ENCODE measurements at regions not wholly inside any gene's neighbourhood (a gene's known extent, or its start where the extent isn't known, plus 50 kb on each side); places are given as distances from the start of the nearest gene placed in this dataset.

DNA sequence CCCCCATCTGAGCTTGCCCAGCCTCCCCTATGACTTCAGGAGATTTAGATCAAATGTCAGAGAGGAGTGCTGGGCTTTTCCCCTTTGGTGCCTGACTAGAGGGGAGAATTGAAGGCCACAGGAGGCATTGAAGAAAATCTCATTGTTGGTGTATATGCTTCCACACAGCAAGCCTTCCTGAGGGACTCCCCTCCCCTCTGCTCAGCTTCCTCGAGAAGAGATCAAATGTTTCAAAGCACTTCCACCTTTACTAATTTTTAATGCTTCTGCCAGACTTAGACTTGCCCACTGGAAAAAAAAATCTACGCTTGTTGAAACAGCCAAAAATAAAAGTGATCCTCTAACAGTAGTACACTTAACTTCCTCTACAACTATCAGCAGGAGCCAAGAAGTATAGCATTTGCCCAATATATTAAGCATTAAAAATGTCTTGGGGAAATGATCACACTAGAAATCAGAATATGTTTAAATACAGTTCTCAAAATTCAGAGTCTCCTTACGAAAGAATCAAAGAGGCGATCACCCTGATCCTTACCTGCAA, 79.3 kb downstream of the FZD1 start:
- ATAC-seq = no peak
- Histone ChIP-seq H3K27me3 (no peaks in the 10 kb centered on the region), H3K36me3 (no peaks in the 10 kb centered on the region), H3K4me3 (no peak overlapping the region), H3K9me3 (no peaks in the 10 kb centered on the region), H3K27ac (no peak overlapping the region), H3K4me1 (peaks cover 0 to 7% (median 0%) of the 10 kb centered on the region in 3 donors)
- 88 to 90% methylated on average over 4 of the region's 4 CpGs for whole genome bisulfite sequencing, 2 donors (ENCODE audit: low coverage in 1 of 2)
- TF ChIP-seq, protein P1, sequence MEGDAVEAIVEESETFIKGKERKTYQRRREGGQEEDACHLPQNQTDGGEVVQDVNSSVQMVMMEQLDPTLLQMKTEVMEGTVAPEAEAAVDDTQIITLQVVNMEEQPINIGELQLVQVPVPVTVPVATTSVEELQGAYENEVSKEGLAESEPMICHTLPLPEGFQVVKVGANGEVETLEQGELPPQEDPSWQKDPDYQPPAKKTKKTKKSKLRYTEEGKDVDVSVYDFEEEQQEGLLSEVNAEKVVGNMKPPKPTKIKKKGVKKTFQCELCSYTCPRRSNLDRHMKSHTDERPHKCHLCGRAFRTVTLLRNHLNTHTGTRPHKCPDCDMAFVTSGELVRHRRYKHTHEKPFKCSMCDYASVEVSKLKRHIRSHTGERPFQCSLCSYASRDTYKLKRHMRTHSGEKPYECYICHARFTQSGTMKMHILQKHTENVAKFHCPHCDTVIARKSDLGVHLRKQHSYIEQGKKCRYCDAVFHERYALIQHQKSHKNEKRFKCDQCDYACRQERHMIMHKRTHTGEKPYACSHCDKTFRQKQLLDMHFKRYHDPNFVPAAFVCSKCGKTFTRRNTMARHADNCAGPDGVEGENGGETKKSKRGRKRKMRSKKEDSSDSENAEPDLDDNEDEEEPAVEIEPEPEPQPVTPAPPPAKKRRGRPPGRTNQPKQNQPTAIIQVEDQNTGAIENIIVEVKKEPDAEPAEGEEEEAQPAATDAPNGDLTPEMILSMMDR (IDR thresholded peaks at IDR 0.05) = no peak
- no peak for TF ChIP-seq EP300 (IDR thresholded peaks at IDR 0.05)
- no peak for TF ChIP-seq POLR2AphosphoS5 (IDR thresholded peaks at IDR 0.05)
- TF ChIP-seq POLR2A (IDR thresholded peaks at IDR 0.05) = no peak

DNA sequence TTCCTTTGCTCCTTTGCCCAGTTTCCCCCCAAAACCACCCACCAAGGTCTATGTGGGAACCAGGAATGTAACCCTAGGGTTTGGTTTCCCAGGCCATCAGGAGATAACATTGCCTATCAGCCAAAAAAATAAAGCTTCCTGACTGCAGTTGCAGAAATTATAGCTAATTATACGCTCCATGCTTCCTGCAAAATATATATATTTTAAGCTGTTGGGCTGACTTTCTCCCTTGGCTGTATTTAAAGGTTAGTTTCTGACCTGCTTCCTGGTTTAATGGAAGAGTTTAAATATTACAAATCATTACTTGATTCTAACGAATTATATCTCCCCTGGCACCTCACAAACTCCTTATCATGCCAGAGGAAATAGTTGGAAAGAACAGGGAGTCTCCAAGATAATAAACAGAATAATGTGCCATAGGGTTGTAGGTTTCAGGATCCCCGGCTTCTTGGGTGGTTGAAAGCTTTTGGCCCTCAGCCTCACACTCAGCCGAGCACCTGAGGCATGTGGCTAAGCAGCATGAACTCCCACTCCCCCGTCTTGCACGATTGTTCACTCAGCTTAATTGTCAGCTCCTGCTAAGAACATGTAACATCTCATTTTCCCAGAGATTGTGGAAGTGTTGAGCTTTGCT, 79.9 kb downstream of the FZD1 start:
- H3K27me3 ChIP-seq = no peaks in the 10 kb centered on the region
- no peaks in the 10 kb centered on the region for H3K36me3 ChIP-seq
- H3K4me1 ChIP-seq = peaks cover 0 to 7% (median 0%) of the 10 kb centered on the region in 3 donors
- WGBS, 2 donors (ENCODE audit: low coverage in 1 of 2) = 52 to 82% methylated on average over 6 of the region's 6 CpGs
- TF ChIP-seq, protein P1 (IDR thresholded peaks at IDR 0.05) = no peak
- no peak for TF ChIP-seq EP300 (IDR thresholded peaks at IDR 0.05)
- TF ChIP-seq POLR2AphosphoS5 (IDR thresholded peaks at IDR 0.05) = no peak
- no peak for TF ChIP-seq POLR2A (IDR thresholded peaks at IDR 0.05)
- no peak for ATAC-seq
- H3K27ac ChIP-seq = no peak overlapping the region
- H3K9me3 ChIP-seq = no peaks in the 10 kb centered on the region
- no peak overlapping the region for H3K4me3 ChIP-seq

DNA sequence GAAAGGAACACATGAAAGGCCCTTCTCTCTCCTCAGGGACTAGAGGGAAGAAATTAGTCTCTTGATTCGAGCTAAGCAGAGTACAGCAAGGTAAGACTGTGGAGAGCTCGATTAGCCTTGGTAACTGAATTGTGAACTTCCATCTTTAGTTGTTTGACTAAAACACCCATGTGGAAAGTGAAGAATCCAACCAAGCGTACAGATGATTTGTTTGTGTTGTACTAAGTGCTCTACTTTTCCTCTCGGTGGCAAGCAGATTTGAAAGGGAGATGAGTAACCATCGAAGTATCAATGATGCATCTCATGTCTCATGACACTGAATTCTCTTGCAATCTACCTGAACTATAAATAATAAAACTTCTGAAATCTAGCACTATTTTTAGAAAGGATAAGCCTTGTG, 80.7 kb downstream of the FZD1 start:
- ATAC-seq = no peak
- Histone ChIP-seq H3K27me3 (no peaks in the 10 kb centered on the region), H3K9me3 (no peaks in the 10 kb centered on the region), H3K27ac (no peak overlapping the region), H3K4me1 (peaks cover 0 to 7% (median 0%) of the 10 kb centered on the region in 3 donors), H3K36me3 (no peaks in the 10 kb centered on the region), H3K4me3 (no peak overlapping the region)
- WGBS, 2 donors (ENCODE audit: low coverage in 1 of 2) = 82 to 94% methylated on average over 3 to 5 of the region's 5 CpGs
- TF ChIP-seq POLR2AphosphoS5 (IDR thresholded peaks at IDR 0.05) = no peak

DNA sequence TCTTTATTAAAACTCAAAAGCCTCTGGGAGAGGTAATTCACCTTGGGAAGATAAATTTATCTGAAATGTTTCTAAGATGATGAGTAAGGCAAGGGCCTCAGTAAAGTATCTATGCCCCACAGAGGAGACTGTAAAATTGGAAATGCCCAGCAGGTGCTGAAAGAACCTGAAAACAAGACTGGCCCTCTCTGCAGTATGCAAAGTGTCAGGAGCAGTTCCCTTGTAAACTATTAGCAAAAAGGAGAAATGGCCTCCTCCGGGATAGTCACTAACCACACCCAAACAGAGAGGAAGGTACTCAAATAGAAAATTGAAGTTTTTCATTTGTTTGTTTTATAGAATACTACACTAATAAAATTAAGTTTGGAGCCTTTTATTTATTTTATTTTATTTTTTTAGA, 81.2 kb downstream of the FZD1 start:
- Histone ChIP-seq H3K9me3 (no peaks in the 10 kb centered on the region), H3K27ac (no peak overlapping the region), H3K4me3 (no peak overlapping the region), H3K27me3 (no peaks in the 10 kb centered on the region), H3K4me1 (peaks cover 0 to 7% (median 0%) of the 10 kb centered on the region in 3 donors), H3K36me3 (no peaks in the 10 kb centered on the region)
- ATAC-seq = no peak
- 65 to 80% methylated on average over 1 of the region's 1 CpG for WGBS, 2 donors (ENCODE audit: low coverage in 1 of 2)
- TF ChIP-seq EP300 (IDR thresholded peaks at IDR 0.05) = no peak
- TF ChIP-seq, protein P1 (IDR thresholded peaks at IDR 0.05) = no peak
- TF ChIP-seq POLR2A (IDR thresholded peaks at IDR 0.05) = no peak
- TF ChIP-seq POLR2AphosphoS5 (IDR thresholded peaks at IDR 0.05) = no peak

DNA sequence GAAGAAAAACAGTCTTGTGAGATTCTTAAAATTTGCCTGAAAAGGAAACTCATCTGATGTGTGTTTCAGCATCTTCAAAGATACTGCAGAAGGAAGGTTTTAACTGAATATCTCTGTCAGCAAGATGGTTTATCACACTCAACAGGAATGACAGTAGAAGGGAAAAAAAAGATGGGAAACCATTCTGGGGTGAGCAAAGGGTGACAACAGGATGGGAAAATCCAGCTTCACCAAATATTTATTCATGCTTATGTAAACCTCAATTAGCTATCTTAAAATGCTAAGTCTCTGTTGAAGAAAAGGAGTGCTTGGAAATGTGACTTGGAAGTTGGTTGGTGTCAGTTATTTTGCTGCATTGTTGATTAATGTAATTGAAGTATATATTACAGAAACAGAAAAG, 82.2 kb downstream of the FZD1 start:
- Histone ChIP-seq H3K4me1 (peaks cover 0 to 7% (median 0%) of the 10 kb centered on the region in 3 donors), H3K27ac (no peak overlapping the region), H3K9me3 (no peaks in the 10 kb centered on the region), H3K36me3 (no peaks in the 10 kb centered on the region), H3K4me3 (no peak overlapping the region), H3K27me3 (no peaks in the 10 kb centered on the region)
- ATAC-seq = no peak
- TF ChIP-seq POLR2A (IDR thresholded peaks at IDR 0.05) (no peak), POLR2AphosphoS5 (IDR thresholded peaks at IDR 0.05) (no peak), EP300 (IDR thresholded peaks at IDR 0.05) (no peak)
- TF ChIP-seq, protein P1 (IDR thresholded peaks at IDR 0.05) = no peak

Data from gastroesophageal sphincter (tissue), 4 donors.